ENCODE measurements at regions not wholly inside any gene's neighbourhood (a gene's known extent, or its start where the extent isn't known, plus 50 kb on each side); places are given as distances from the start of the nearest gene placed in this dataset.

DNA sequence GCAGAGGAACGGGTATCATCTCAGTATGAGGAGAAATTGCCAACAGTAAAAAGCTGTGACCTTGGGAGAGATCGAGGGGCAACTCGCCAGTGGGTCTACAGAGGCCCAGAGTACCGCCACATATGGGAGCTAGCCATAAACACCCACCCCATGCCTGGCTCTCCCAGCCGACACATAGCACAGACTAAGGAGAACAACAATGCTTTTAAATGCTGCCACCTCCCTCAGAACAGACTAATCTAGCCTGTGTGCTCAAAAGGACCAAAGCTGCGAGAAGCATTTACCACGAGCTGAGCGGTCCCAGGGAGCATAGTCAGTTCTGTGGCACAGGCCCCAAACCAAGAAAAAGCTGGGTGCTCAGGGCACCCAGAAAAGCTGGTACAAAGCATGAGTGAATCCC is 73.3 kb downstream of the LSM5 start:
- FAIRE-seq (no peak), DNase-seq (ENCODE audit: low read depth, low spot score) (no peak), ATAC-seq (no peak)
- H3K27me3 ChIP-seq (replicated peaks in 1 of 2; ENCODE audit: control insufficient read depth in 2 of 2, insufficient read depth in 2 of 2, low read length in 1 of 2), result no peaks in the 10 kb centered on the region; a peak in 1 of 4 replicates
- H3K4me1 ChIP-seq (ENCODE audit: control insufficient read depth, insufficient read depth, low read length), result no peaks in the 10 kb centered on the region
- no TSS peak for BruUV-seq (replicated peaks)
- H2AFZ ChIP-seq (ENCODE audit: control insufficient read depth, low read depth, low read length), result no peak overlapping the region
- H3K4me2 ChIP-seq (ENCODE audit: control insufficient read depth, insufficient read depth), result no peak overlapping the region
- H3K9me3 ChIP-seq (replicated peaks; ENCODE audit: control insufficient read depth, insufficient read depth, low read length), result no peaks in the 10 kb centered on the region
- TF ChIP-seq CBX3 (IDR thresholded peaks at IDR 0.05; ENCODE audit: borderline replicate concordance, low read depth) (no peak), TCF3 (IDR thresholded peaks at IDR 0.05; ENCODE audit: borderline replicate concordance, insufficient read depth, low read depth, low read length) (no peak), ZNF384 (IDR thresholded peaks at IDR 0.05; ENCODE audit: borderline replicate concordance, low read depth, low read length) (no peak), GATAD2B (conservative IDR thresholded peaks at IDR 0.05; ENCODE audit: low read depth) (no peak), ZNF274 (IDR thresholded peaks at IDR 0.05; ENCODE audit: insufficient read depth, insufficient read length) (no peak), CEBPB (IDR thresholded peaks at IDR 0.05; ENCODE audit: borderline replicate concordance in 1 of 2, low read depth in 2 of 2, low read length in 2 of 2) (no peak), ZSCAN29 (IDR thresholded peaks at IDR 0.05) (no peak), KDM1A (IDR thresholded peaks at IDR 0.05; ENCODE audit: borderline replicate concordance) (no peak), ZNF207 (IDR thresholded peaks at IDR 0.05; ENCODE audit: borderline replicate concordance) (no peak), NRF1 (conservative IDR thresholded peaks at IDR 0.05; ENCODE audit: low read depth, low read length) (no peak), EGR1 (IDR thresholded peaks at IDR 0.05; ENCODE audit: borderline replicate concordance in 1 of 2, low read depth in 2 of 2, low read length in 2 of 2) (no peak), POU2F2 (IDR thresholded peaks at IDR 0.05; ENCODE audit: borderline replicate concordance, low read depth, low read length) (no peak), MAX (IDR thresholded peaks at IDR 0.05; ENCODE audit: low read depth, low read length) (no peak), CBFB (IDR thresholded peaks at IDR 0.05; ENCODE audit: low read depth) (no peak), ELK1 (IDR thresholded peaks at IDR 0.05; ENCODE audit: low read depth, low read length) (no peak), RAD21 (IDR thresholded peaks at IDR 0.05; ENCODE audit: insufficient read depth, low read depth, low read length) (no peak), CHD4 (IDR thresholded peaks at IDR 0.05) (no peak)
- TF ChIP-seq, protein P1, sequence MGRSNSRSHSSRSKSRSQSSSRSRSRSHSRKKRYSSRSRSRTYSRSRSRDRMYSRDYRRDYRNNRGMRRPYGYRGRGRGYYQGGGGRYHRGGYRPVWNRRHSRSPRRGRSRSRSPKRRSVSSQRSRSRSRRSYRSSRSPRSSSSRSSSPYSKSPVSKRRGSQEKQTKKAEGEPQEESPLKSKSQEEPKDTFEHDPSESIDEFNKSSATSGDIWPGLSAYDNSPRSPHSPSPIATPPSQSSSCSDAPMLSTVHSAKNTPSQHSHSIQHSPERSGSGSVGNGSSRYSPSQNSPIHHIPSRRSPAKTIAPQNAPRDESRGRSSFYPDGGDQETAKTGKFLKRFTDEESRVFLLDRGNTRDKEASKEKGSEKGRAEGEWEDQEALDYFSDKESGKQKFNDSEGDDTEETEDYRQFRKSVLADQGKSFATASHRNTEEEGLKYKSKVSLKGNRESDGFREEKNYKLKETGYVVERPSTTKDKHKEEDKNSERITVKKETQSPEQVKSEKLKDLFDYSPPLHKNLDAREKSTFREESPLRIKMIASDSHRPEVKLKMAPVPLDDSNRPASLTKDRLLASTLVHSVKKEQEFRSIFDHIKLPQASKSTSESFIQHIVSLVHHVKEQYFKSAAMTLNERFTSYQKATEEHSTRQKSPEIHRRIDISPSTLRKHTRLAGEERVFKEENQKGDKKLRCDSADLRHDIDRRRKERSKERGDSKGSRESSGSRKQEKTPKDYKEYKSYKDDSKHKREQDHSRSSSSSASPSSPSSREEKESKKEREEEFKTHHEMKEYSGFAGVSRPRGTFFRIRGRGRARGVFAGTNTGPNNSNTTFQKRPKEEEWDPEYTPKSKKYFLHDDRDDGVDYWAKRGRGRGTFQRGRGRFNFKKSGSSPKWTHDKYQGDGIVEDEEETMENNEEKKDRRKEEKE (IDR thresholded peaks at IDR 0.05), result no peak
- H3K9ac ChIP-seq (ENCODE audit: control insufficient read depth, insufficient read depth, low read length), result no peak overlapping the region
- no peaks in the 10 kb centered on the region for H4K20me1 ChIP-seq (ENCODE audit: control insufficient read depth, insufficient read depth)
- no peaks in the 10 kb centered on the region for H3K79me2 ChIP-seq (ENCODE audit: control insufficient read depth, insufficient read depth, low read length)
- no peak overlapping the region for H3K27ac ChIP-seq (ENCODE audit: control insufficient read depth, insufficient read depth)
- in situ Hi-C loops (cut with MboI) (no loop called here), intact Hi-C loops (cut with micrococcal nuclease; ENCODE audit: unreplicated experiment) (no loop called here)
- H3K4me3 ChIP-seq, result no peak overlapping the region
- SMC1A ChIA-PET (ENCODE audit: uncharacterized antibody, unreplicated experiment), result no interaction called here
- 23% methylated on average over 8 of the region's 8 CpGs for WGBS (ENCODE audit: insufficient coverage, insufficient replicate concordance, low lambda C conversion rate, missing lambda C conversion rate)
- POLR2A ChIA-PET, result no interaction called here
- CTCF ChIA-PET, result interaction anchor here (0.5 to 0.7 kb wide), 2 partner anchors 483 to 1343 kb away, joined by 3 read pairs; no protein-coding TSS in a partner anchor
- RAD21 ChIA-PET (ENCODE audit: unreplicated experiment), result interaction anchor here (0.6 kb wide), 1 partner anchor 62 kb away, joined by 3 read pairs; no protein-coding TSS in a partner anchor
- no peaks in the 10 kb centered on the region for H3K36me3 ChIP-seq (ENCODE audit: control insufficient read depth in 2 of 2, insufficient read depth in 2 of 2, low read length in 1 of 2)
